WTC11 (cell line): ENCODE measurements at regions not wholly inside any gene's neighbourhood (a gene's known extent, or its start where the extent isn't known, plus 50 kb on each side); places are given as distances from the start of the nearest gene placed in this dataset.

Source experiments
- ATAC-seq: fragments of 200-7000 bp; cut with Tn5 transposase; 2 replicates; pipeline ENCODE4 v1.10.0; 2021; ENCODE audit warnings: mild to moderate bottlenecking, moderate library complexity
- CTCF ChIA-PET: fragments of 300-600 bp; sonication (Branson Sonifier 250); formaldehyde crosslinking; loops from one replicate; lab custom pipeline; 2021; ENCODE audit warnings: antibody characterized with exemption; lab: Charles Lee
- POLR2A ChIA-PET: fragments of 350-600 bp; sonication (Branson Sonifier 250); formaldehyde crosslinking; loops from one replicate; lab custom pipeline; 2021; ENCODE audit warnings: antibody characterized with exemption; lab: Charles Lee
- DNase-seq: peaks from one replicate; pipeline ENCODE4 v3.0.0; 2021; ENCODE audit warnings: low spot score
- H3K27ac Mint-ChIP-seq: 2 replicates; pipeline ENCODE4 v1.8.0; 2021; ENCODE audit warnings: mixed read lengths
- H3K27me3 Mint-ChIP-seq: 2 replicates; pipeline ENCODE4 v1.8.0; 2021; ENCODE audit warnings: low read depth, mild to moderate bottlenecking, moderate library complexity, mixed read lengths
- H3K36me3 Mint-ChIP-seq: 2 replicates; pipeline ENCODE4 v1.8.0; 2021; ENCODE audit warnings: mixed read lengths
- H3K4me1 Mint-ChIP-seq: 2 replicates; pipeline ENCODE4 v1.8.0; 2022; ENCODE audit warnings: mixed read lengths
- H3K4me3 Mint-ChIP-seq: 2 replicates; pipeline ENCODE4 v1.8.0; 2021; ENCODE audit warnings: mild to moderate bottlenecking, moderate library complexity, mixed read lengths
- H3K9me3 Mint-ChIP-seq: 2 replicates; pipeline ENCODE4 v1.8.0; 2021; ENCODE audit warnings: mixed read lengths
- AFF4 ChIP-seq: sonication (generic); formaldehyde crosslinking; IDR thresholded peaks from 2 replicates; pipeline ENCODE4 v1.8.1; 2023; ENCODE audit warnings: mild to moderate bottlenecking, missing genetic modification reagents, borderline replicate concordance
- ATF2 ChIP-seq: sonication (generic); formaldehyde crosslinking; IDR thresholded peaks from 2 replicates; pipeline ENCODE4 v1.8.1; 2022; ENCODE audit warnings: low read depth, missing genetic modification reagents, borderline replicate concordance
- CREM ChIP-seq: sonication (generic); formaldehyde crosslinking; IDR thresholded peaks from 2 replicates; pipeline ENCODE4 v1.8.1; 2022; ENCODE audit warnings: mild to moderate bottlenecking, missing genetic modification reagents, moderate library complexity
- EMX1 ChIP-seq: fragments of 250-450 bp; sonication (Bioruptor Pico); IDR thresholded peaks from 2 replicates; pipeline ENCODE4 v1.8.0; 2021; ENCODE audit warnings: mild to moderate bottlenecking
- GABPB1 ChIP-seq: sonication (generic); formaldehyde crosslinking; IDR thresholded peaks from 2 replicates; pipeline ENCODE4 v1.8.1; 2023; ENCODE audit warnings: mild to moderate bottlenecking, missing genetic modification reagents
- GRHL2 ChIP-seq: fragments of 250-450 bp; sonication (Bioruptor Pico); IDR thresholded peaks from 2 replicates; pipeline ENCODE4 v1.8.0; 2022; ENCODE audit warnings: mild to moderate bottlenecking, moderate library complexity; ENCODE audit not compliant: insufficient replicate concordance, severe bottlenecking
- JUN ChIP-seq: sonication (generic); formaldehyde crosslinking; IDR thresholded peaks from 2 replicates; pipeline ENCODE4 v1.8.0; 2023; ENCODE audit warnings: mild to moderate bottlenecking, missing genetic modification reagents
- KAT7 ChIP-seq: sonication (generic); formaldehyde crosslinking; IDR thresholded peaks from 2 replicates; pipeline ENCODE4 v1.8.1; 2023; ENCODE audit warnings: missing genetic modification reagents, mild to moderate bottlenecking, borderline replicate concordance
- ZBTB21 ChIP-seq: sonication (generic); formaldehyde crosslinking; IDR thresholded peaks from 2 replicates; pipeline ENCODE4 v1.8.1; 2023; ENCODE audit warnings: mild to moderate bottlenecking, missing genetic modification reagents, borderline replicate concordance
- ZNF396 ChIP-seq: fragments of 250-450 bp; sonication (Bioruptor Pico); IDR thresholded peaks from 2 replicates; pipeline ENCODE4 v1.8.0; 2021; ENCODE audit warnings: mild to moderate bottlenecking, moderate library complexity, borderline replicate concordance
- ZNF423 ChIP-seq: fragments of 250-450 bp; sonication (Bioruptor Pico); IDR thresholded peaks from 2 replicates; pipeline ENCODE4 v2.1.2; 2022; ENCODE audit warnings: mild to moderate bottlenecking, moderate library complexity
- TF ChIP-seq, protein P1 (sequence below): fragments of 250-450 bp; sonication (Bioruptor Pico); IDR thresholded peaks from 2 replicates; pipeline ENCODE4 v2.1.2; 2022; ENCODE audit warnings: mild to moderate bottlenecking, moderate library complexity
- TF ChIP-seq, protein P2 (sequence below): sonication (generic); formaldehyde crosslinking; IDR thresholded peaks from 2 replicates; pipeline ENCODE4 v1.8.1; 2022; ENCODE audit warnings: mild to moderate bottlenecking, moderate library complexity, missing genetic modification reagents
- TF ChIP-seq, protein P3 (sequence below): fragments of 250-450 bp; sonication (Bioruptor Pico); IDR thresholded peaks from 2 replicates; pipeline ENCODE4 v1.8.0; 2021; ENCODE audit warnings: mild to moderate bottlenecking
- TF ChIP-seq, protein P4 (sequence below): sonication (generic); formaldehyde crosslinking; conservative IDR thresholded peaks from 2 replicates; pipeline ENCODE4 v1.8.1; 2023; ENCODE audit warnings: mild to moderate bottlenecking, low read depth, missing genetic modification reagents, moderate library complexity

DNA sequence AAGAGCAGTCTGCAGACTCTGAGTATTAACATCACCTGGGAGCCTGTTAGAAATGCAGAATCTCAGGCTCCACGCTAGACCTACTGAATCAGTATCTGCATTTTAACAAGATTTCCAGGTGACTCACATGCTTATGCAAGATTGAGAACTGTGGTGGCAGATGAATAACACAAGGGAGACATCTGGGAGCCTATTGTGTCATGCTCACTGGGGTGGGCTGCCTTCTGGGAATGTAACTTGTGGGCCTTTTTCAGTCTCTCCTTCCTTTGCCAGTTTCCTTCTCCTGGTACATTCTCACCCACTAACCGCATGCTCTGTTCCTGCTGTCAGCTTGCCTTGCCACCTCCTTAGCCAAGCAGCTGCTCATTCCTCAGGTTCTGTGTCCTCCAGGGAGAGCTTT lies 176.6 kb upstream of the C9orf72 start (continued):
- TF ChIP-seq AFF4 (CRISPR knock-in tag) (no peak), ZNF396 (no peak)

- H3K9me3 Mint-ChIP-seq, result peaks cover 10% of the 10 kb centered on the region
- H3K36me3 Mint-ChIP-seq, result peaks cover 6% of the 10 kb centered on the region
- DNase-seq, result no peak
- POLR2A ChIA-PET, result no interaction called here
- peaks cover 72% of the 10 kb centered on the region for H3K4me1 Mint-ChIP-seq
- H3K4me3 Mint-ChIP-seq, result no peak overlapping the region
- peak overlapping the region; percentile 98 for H3K27ac Mint-ChIP-seq
- TF ChIP-seq JUN, result no peak
- H3K27me3 Mint-ChIP-seq, result no peaks in the 10 kb centered on the region
- CTCF ChIA-PET, result interaction anchor here (1.4 kb wide), 1 partner anchor 138 kb away, joined by 3 read pairs; no protein-coding TSS in a partner anchor
- ATAC-seq, result no peak
Measured at GRCh38 chr9:27750566-27750965, 177.3 kb upstream of the C9orf72 start.

DNA sequence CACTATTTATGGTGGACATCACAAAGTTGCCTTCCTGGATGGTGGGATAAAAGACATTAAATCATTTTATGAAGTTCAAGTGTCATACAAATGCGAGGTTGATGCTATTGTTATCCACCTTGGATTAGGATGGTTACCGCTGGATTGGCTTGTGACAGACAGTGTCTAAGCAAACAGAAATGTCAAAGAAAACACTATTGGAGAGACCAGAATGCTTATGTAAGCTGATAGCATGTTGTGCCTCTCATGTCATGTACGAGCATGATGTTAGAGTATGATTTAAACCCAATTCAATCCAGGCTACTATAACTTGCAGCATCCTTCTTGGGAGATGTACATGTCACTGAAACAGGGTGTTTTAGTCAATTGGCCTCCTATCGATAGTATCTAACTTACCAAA lies 178.8 kb upstream of the C9orf72 start:
- no peak for DNase-seq
- H3K27ac Mint-ChIP-seq, result no peak overlapping the region
- H3K27me3 Mint-ChIP-seq, result no peaks in the 10 kb centered on the region
- CTCF ChIA-PET, result no interaction called here
- TF ChIP-seq, protein P1, sequence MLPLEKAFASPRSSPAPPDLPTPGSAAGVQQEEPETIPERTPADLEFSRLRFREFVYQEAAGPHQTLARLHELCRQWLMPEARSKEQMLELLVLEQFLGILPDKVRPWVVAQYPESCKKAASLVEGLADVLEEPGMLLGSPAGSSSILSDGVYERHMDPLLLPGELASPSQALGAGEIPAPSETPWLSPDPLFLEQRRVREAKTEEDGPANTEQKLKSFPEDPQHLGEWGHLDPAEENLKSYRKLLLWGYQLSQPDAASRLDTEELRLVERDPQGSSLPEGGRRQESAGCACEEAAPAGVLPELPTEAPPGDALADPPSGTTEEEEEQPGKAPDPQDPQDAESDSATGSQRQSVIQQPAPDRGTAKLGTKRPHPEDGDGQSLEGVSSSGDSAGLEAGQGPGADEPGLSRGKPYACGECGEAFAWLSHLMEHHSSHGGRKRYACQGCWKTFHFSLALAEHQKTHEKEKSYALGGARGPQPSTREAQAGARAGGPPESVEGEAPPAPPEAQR, result no peak
- TF ChIP-seq, protein P2, sequence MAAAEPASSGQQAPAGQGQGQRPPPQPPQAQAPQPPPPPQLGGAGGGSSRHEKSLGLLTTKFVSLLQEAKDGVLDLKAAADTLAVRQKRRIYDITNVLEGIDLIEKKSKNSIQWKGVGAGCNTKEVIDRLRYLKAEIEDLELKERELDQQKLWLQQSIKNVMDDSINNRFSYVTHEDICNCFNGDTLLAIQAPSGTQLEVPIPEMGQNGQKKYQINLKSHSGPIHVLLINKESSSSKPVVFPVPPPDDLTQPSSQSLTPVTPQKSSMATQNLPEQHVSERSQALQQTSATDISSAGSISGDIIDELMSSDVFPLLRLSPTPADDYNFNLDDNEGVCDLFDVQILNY, result no peak
- TF ChIP-seq, protein P3, sequence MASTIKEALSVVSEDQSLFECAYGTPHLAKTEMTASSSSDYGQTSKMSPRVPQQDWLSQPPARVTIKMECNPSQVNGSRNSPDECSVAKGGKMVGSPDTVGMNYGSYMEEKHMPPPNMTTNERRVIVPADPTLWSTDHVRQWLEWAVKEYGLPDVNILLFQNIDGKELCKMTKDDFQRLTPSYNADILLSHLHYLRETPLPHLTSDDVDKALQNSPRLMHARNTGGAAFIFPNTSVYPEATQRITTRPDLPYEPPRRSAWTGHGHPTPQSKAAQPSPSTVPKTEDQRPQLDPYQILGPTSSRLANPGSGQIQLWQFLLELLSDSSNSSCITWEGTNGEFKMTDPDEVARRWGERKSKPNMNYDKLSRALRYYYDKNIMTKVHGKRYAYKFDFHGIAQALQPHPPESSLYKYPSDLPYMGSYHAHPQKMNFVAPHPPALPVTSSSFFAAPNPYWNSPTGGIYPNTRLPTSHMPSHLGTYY, result no peak
- TF ChIP-seq ATF2 (CRISPR knock-in tag) (no peak), EMX1 (CRISPR knock-in tag) (no peak), ZBTB21 (CRISPR knock-in tag) (no peak), CREM (CRISPR knock-in tag) (no peak), KAT7 (CRISPR knock-in tag) (no peak), GABPB1 (CRISPR knock-in tag) (no peak), ZNF423 (no peak), ZNF396 (no peak), GRHL2 (CRISPR knock-in tag) (no peak)
- TF ChIP-seq, protein P4, sequence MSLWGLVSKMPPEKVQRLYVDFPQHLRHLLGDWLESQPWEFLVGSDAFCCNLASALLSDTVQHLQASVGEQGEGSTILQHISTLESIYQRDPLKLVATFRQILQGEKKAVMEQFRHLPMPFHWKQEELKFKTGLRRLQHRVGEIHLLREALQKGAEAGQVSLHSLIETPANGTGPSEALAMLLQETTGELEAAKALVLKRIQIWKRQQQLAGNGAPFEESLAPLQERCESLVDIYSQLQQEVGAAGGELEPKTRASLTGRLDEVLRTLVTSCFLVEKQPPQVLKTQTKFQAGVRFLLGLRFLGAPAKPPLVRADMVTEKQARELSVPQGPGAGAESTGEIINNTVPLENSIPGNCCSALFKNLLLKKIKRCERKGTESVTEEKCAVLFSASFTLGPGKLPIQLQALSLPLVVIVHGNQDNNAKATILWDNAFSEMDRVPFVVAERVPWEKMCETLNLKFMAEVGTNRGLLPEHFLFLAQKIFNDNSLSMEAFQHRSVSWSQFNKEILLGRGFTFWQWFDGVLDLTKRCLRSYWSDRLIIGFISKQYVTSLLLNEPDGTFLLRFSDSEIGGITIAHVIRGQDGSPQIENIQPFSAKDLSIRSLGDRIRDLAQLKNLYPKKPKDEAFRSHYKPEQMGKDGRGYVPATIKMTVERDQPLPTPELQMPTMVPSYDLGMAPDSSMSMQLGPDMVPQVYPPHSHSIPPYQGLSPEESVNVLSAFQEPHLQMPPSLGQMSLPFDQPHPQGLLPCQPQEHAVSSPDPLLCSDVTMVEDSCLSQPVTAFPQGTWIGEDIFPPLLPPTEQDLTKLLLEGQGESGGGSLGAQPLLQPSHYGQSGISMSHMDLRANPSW (CRISPR knock-in tag), result no peak
- TF ChIP-seq, all 79 proteins: peak for 0
- no peak for ATAC-seq
- no peak overlapping the region for H3K4me3 Mint-ChIP-seq
- peaks cover 12% of the 10 kb centered on the region for H3K9me3 Mint-ChIP-seq
- peaks cover 6% of the 10 kb centered on the region for H3K36me3 Mint-ChIP-seq
- peaks cover 68% of the 10 kb centered on the region for H3K4me1 Mint-ChIP-seq
- POLR2A ChIA-PET, result no interaction called here
